GM13977 (cell line): ENCODE measurements at regions not wholly inside any gene's neighbourhood (a gene's known extent, or its start where the extent isn't known, plus 50 kb on each side); places are given as distances from the start of the nearest gene placed in this dataset.

Experiments
- DNase-seq: peaks from one replicate; pipeline ENCODE4 v3.0.0; 2012; ENCODE audit warnings: low spot score
- CTCF ChIP-seq: IDR thresholded peaks from 2 replicates; pipeline ENCODE4 v1.5.1; 2012; ENCODE audit warnings: mild to moderate bottlenecking, control low read depth; ENCODE audit not compliant: insufficient read depth; ENCODE audit errors: extremely low read depth, missing control alignments
- in situ Hi-C: fragments of 300-500 bp; cut with MboI; formaldehyde crosslinking; loops from one replicate; pipeline ENCODE4 v1.12.0; 2022; ENCODE audit warnings: low sequenced_read_pairs, low pct_unique_long_range_greater_than_20kb, mixed read lengths, inconsistent platforms; ENCODE audit not compliant: unreplicated experiment

- in situ Hi-C loops: no loop called here
- no peak for DNase-seq
- no peak for TF ChIP-seq CTCF
These were observed 514.8 kb downstream of the BCOR start for GRCh38 chrX:39582976-39583375.

GRCh38 chrX:39585808-39586207 lies 511.9 kb downstream of the BCOR start:
- in situ Hi-C loops: no loop called here
- no peak for TF ChIP-seq CTCF
- no peak for DNase-seq

- in situ Hi-C loops: no loop called here
- no peak for DNase-seq
- no peak for TF ChIP-seq CTCF
These were observed 511.4 kb downstream of the BCOR start for GRCh38 chrX:39586359-39586758.

DNA sequence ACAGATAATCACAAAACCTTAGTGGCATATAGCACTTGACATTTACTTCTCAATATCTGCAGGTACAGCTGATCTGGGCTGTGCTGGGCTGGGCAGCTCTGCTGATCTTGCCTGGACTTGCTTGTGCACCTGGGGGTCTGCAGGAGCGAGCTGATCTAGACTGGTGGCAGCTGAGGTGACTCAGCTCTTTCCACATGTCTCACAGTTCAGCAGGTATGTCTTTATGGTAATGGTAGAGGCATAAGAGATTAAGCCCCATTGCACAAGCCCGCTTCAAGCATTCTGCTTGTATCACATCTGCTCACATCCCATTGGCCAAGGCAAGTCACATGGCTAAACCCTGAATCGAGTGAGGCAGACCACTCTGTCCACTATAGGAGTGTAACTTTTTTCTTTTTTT lies 506.7 kb downstream of the BCOR start:
- no peak for DNase-seq
- TF ChIP-seq CTCF: no peak
- in situ Hi-C loops: no loop called here

DNA sequence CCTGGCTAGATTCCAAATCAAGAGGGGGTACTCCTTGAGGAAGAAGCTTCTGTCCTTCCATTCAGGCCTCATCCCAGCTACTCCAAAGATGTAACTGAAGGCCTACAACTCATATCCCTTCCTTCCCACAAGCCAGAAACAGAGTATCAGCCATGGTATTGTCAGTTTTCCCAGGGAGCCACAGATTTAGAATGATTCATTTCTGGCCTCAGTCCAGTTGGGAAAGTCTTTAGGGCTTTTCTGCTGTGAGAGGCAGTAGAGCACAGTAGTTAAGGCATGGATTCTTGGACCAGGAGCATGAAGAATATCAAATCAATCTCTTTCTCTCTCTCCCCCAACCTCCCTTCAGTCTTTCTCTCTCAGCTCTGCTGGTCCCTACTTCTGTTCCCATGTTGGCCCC lies 505.0 kb downstream of the BCOR start:
- DNase-seq: no peak
- TF ChIP-seq CTCF: no peak
- in situ Hi-C loops: no loop called here

DNA sequence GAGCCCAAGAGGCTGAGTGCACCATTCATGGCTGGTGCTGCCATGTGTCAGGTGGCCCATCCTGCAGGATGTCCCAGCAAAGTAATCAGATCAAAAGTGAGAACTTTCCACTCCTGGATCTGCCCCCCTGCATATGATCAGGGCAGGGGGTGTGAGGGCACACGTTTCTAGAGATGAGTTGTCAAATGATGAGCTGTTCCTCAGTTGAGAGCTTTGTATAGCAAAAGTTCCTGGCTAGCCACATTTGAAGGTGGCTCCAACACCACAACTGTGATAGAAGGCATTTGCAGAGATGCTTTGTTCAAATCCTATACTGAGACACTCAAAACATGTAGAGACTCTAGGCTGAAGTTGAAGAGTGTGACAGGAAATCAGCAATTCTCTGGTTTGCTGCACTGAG lies 501.8 kb downstream of the BCOR start:
- TF ChIP-seq CTCF: no peak
- no peak for DNase-seq
- in situ Hi-C loops: no loop called here

DNA sequence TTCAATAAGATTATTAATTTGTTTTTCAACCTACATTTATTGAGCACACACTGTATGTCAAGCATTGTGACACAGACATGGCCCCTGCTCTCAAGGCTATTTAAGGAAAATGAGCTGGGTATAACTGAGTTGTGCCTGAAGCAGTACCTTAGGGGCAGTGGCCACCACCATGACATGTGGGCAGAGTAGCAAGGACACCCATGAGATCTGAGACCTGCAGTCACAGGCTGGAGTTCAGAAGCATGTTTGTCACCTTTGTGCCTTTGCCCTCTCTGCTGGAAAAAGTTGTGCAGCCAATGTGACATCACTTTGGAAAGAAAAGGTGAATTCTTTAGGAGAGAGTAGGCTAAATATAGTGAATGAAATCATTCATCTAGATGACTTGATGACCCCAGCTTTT lies 501.3 kb downstream of the BCOR start:
- in situ Hi-C loops: no loop called here
- no peak for DNase-seq
- no peak for TF ChIP-seq CTCF
